ENCODE measurements at regions not wholly inside any gene's neighbourhood (a gene's known extent, or its start where the extent isn't known, plus 50 kb on each side); places are given as distances from the start of the nearest gene placed in this dataset.
"Not testable (repeated sequence)": the region's sequence is repeated elsewhere in the genome, so short reads cannot be mapped to it uniquely, and the experiment has no call there.

DNA sequence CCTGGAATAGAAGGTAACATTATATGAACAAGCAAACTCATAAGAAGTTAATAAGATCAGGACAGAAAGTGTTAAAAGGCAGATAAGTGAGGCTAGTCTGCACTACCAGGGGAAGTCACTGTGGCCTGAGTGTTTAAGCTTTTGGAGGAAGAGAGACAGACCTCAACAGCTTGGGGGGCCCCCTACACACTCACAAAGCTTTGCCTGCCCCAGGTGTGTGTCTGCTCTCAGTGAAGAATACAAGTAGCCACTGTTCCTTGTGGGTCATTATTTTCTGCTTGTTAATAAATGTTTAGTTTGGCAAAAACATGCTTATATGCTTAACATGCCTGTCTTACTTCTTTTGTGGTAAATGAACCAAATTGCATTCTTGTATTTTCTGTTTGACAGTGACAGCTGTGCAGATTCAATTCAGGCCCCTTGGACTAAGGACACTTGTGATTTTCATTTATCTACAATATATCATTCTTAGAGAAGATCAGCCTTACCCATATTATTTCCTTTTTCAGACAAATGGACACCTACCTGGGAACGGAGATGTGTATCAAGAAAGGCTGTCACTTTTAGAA is 50.7 kb upstream of the C12orf71 start:
- no peak for DNase-seq (ENCODE audit: low read depth in 1 of 2, low spot score in 1 of 2)

DNA sequence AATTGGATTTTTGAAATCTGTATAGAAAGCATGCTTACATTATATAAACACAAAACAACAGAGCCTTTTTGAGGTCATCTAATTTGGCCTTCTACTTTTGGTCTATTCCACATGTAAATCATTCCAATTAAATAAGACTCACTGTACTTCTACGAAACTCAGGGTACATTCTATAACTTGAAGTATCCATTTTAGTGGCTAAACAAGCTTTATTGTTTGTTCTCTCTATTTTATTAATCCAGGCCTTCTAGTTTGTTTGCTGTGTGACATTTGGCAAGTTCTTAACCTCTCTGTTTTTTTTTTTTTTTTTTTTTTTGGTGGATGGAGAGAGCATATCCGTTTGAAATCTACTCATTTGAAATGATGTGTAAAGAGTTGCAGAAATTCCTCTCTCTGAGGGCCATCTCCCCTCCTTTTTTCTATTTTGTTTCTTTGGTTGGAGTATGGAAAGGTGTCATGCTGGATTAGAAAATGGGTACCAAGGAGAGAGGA is 58.1 kb upstream of the C12orf71 start:
- no peak for DNase-seq (ENCODE audit: low read depth in 1 of 2, low spot score in 1 of 2)

DNA sequence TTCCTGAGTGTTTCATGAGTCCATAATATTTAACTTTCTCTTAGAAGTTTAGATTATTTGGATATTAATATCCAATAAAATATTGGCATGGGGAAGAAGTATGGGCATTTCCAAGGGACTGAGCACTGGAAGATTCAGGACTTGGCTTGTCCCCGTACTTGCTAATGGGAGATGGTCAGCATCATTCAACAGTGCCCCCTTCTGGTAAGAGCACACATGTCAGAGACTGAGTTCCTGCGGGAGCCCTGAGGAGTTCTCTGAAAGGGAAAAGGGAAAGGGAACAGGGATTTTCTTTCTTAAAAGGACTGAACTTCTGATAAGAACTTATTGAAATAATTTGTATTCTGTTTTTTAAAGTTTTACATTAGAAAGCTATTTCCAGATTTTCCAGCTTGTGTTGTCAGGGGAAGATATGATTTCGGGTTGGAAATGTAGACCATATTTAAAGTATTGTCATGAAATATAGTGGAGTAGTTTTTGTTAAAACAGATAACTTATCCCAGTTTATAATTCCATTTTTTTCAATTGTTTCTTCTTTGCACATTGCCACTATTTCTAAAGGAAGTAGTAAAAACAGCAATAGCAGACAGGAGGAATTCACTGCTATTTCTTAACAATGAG is 59.8 kb upstream of the C12orf71 start:
- DNase-seq (ENCODE audit: low read depth in 1 of 2, low spot score in 1 of 2), result peak in 1 of 2 donors; percentile 37

DNA sequence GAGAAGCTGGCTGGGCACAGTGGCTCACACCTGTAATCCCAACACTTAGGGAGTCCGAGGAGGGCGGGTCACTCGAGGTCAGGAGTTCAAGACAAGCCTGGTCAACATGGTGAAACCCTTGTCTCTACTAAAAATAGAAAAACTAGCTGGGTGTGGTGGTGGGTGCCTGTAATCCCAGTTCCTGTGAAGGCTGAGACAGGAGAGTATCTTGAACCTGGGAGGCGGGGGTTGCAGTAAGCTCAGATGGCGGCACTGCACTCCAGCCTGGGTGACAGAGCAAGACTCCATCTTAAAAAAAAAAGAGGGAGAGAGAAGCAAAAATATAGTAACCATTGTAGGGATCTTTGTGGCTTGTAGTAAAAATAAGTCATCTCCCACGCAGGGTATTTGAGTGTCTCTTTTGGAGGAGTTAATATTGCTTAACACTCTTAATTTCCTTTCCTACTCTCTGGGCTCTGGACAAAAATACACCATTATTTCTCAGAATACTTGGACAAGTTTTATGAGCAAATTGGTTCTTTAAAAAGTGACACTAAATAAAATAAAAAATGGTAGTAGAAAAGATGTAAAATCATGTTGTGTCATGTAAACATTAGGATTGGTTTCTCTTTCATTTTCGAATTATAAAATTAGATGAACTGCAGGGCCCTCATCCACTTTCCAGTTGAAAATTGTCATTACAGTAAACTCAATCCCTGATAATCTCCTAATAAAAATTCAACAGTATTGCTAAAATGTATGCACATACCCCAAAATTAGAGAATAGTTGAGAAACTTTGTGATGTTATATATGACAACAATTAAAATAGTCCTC is 61.1 kb upstream of the C12orf71 start:
- no peak for DNase-seq (ENCODE audit: low read depth in 1 of 2, low spot score in 1 of 2)

DNA sequence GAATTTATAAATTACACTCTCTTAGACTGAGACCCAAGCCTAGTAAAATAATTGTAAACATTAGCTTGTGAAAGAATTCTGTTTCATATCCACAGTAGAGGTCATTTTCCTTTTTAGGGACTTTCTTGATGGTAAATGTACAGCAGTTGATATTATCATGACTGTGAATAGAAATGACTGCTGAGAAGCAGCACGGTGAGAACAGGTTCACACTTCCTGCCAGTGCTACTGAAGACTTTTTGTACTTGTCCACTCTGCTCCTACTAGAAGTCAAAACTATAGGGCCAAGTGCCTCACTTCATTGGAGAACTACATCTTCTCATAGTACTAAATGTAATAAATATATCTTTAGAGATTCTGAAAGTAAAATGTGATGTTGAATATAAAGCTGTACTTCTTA is 63.3 kb upstream of the C12orf71 start:
- not testable (repeated sequence) for DNase-seq (ENCODE audit: low read depth in 1 of 2, low spot score in 1 of 2)

DNA sequence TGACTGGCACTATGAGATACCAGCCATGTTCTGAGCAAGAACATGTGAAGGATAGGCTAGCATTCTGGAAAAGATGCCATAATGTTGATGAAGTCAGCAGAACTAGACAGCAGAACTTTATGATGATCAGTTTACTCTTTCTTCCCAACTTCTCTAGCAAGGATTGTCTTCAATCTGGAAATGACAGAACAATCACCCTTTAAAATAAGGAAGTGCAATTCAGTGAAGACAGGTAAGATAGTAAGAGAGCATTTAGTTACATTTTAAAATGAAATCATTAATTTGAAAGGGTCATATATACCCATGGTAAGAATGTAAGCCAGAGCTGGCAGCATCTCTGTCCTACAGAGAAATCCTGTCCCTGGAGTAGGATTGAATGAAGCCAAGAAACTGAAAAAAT is 66.0 kb upstream of the C12orf71 start:
- DNase-seq (ENCODE audit: low read depth in 1 of 2, low spot score in 1 of 2), result no peak

DNA sequence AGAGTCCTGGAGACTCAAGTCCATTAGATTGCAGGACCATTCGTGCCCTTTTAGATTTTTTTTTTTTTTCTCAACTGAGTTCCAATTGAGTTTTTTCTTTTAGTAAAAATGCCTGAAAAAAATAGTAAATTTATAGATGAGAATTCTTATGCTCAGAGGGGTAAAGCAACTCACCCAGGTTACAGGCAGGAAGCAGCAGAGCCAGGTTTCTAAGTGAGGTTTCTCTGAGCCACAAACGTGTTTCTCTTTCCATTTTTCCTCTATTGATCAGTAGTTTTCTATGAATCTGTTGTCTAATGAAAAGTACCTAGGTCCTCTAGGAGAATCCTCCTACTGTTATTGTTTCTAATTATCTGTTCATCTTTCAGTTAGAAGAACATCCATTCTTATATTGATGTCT is 66.4 kb upstream of the C12orf71 start:
- DNase-seq (ENCODE audit: low read depth in 1 of 2, low spot score in 1 of 2), result no peak

DNA sequence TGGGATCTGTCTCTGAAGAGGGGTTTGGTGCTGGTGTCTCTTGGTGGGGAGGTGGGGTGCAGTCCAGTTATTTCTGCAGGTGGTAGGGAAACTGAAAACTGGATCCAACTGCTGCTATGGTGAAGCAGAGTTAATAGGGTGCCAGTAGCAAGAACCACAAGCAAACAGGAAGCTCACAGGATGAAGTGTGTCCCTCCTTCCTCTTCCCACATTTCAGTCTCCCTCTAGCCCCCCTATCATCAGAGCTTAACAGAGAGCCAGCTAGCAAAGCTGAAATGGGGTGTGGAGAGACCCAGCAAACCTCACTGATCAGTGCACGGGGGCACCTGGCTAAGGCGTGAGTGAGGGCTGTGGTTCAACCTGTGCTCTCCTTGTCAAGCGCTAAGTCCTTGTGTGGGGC is 69.1 kb upstream of the C12orf71 start:
- no peak for DNase-seq (ENCODE audit: low read depth in 1 of 2, low spot score in 1 of 2)

DNA sequence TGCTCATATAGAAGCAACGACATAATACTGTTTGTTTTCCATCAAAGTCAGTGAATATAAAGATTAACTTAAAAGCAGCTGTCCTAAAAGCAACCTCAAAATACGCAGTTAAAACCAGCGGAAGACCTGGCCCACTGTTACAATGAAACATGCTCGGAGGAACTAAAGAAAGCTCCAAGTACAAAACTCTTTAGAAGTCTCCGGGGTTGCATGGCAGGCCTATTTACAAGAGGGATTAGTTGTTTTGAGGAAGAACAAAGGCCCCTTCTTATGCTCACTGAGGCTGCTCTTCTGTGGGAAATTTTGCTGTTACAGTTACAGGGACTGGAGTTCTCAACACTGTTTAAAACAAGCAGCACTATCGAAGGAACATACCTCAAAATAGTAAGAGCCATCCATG is 75.9 kb upstream of the C12orf71 start:
- no peak for DNase-seq (ENCODE audit: low read depth in 1 of 2, low spot score in 1 of 2)

DNA sequence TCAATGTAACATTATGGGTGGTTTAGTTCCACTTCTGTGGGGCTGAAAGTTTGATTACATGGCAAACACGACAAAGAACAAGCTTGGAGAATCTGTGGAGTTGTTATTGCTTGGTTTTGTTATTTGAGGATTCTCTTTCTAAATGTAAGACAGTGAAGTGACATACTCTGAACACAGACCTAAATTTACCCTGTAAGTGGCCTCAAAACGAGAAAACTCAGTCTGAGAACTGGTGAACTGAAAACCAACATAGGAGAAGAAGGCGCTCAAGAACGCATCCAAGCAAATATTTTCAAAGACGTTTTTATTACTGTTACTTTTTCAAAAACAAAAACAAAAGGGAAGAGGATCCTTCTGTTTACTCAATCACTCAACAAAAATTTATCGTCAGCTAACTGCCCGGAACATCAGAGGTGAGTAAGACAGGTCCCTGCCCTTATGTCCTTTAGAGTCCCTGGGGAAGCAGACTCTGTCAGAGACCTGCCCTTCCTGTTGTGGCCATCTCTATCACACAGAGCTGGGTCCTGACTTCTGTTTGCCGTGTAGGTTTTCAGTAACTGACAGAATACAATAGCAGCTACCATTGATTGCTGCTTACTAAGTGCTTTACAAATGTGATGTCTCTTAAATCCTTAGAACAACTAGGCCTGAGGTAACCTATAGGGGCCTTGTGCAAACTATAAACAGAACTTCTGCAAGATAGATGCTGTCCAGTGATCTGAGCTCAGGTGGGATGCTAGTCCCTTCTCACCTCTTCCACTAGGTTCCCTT is 79.3 kb upstream of the C12orf71 start:
- DNase-seq (ENCODE audit: low read depth in 1 of 2, low spot score in 1 of 2), result no peak

DNA sequence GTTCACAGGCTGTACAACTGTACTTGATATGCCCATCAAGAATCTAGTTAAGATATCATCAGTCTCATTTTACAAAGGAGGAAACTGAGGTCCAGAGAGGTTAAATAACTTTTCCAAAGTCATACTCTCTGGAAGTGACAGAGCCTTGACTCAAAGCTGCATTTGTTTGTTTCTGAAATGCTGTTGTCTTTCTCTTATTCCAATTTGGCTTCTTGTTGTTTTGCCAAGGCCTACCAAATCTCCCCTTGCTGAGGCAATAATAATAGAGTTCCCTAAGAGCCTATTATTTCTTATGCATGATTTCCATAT is 79.8 kb upstream of the C12orf71 start:
- DNase-seq (ENCODE audit: low read depth in 1 of 2, low spot score in 1 of 2), result no peak

DNA sequence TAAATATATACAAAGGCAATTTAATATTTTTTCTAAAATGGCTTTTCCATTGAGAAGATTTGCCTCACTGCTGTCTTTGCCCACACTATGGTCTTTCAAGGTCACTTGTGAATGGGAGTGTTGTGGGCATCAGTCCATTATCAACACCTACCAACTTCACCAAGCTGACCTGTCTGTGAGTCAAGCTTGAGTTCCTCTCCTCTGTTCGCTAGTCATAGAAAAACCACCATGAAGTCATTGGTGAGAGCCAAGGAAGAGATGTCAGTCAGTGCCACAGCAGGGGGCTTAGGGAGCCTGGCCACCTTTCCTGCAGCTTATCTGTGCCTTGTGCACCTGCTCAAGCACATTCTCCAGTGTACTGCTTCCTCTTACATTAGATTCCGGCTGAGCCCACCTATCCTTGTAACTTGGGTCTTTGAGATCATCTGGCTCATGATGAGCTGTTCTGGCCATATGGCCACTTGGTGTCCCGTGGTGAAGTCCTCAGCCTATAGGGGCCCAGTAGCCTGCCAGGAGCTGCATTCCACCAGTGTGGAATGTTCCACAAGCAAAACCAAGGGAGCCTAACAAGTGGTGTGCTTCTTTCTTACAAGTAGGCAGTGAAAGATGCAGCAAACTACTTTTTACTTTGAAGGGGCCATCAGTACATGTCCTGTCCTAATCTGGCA is 80.8 kb upstream of the C12orf71 start:
- DNase-seq (ENCODE audit: low read depth in 1 of 2, low spot score in 1 of 2), result no peak

DNA sequence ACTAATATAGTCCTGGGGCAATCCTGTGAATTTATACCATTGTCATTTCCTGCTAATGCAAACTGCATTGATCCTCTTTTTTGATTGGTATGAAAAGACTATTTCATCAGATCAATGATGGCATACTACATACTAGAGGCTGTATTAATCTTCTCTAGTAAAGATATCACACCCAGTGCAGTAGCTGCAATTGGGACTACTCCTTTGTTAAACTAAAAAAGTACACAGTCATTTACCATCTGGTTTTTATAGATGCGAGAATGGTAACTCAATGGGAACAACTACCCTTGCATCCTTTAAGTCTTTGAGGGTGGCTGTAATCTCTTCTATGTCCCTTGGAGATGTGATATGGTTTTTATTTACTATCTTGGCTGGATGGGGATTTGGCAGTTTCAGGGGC is 80.2 kb upstream of the STK38L start:
- DNase-seq (ENCODE audit: low read depth in 1 of 2, low spot score in 1 of 2), result no peak

DNA sequence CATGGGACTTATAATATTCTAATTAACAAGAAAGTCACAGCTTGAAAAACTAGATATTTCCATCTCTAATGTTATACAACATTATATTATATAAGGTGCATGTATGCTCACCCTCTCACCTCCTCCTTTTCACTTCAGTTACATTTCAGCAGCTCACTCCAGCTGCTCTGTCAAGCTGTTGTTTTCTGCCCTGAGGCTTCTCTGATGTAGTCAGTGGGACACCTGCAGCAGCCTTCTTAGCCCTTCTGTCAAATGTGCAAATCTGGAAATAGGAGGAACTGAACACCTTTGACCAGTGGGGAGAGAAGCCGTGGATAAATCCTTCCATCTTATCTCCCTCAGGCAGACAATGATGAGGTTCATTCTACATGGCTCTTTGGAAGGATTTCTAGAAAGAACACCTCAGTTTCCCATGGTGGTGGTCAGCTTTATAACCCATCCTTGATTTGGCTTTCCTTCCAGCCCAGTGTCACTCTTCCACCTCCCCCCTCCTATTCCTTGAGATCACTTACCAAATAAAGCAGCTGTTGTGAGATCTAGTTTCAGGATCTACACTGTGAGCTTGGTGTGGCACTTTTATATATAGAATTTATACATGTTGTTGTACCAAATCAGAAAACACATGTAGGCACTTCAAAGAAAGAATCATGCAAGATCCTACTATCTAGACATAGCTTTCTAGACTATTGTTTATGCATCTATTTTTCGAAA is 79.6 kb upstream of the STK38L start:
- DNase-seq (ENCODE audit: low read depth in 1 of 2, low spot score in 1 of 2), result no peak

DNA sequence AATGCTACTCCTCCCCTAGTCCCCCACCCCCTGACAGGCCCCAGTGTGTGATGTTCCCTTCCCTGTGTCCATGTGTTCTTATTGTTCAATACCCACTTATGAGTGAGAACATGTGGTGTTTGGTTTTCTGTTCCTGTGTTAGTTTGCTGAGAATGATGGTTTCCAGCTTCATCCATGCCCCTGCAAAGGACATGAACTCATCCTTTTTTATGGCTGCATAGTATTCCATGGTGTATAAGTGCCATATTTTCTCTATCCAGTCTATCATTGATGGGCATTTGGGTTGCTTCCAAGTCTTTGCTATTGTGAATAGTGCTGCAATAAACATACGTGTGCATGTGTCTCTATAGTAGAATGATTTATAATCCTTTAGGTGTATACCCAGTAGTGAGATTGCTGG is 78.1 kb upstream of the STK38L start:
- not testable (repeated sequence) for DNase-seq (ENCODE audit: low read depth in 1 of 2, low spot score in 1 of 2)

DNA sequence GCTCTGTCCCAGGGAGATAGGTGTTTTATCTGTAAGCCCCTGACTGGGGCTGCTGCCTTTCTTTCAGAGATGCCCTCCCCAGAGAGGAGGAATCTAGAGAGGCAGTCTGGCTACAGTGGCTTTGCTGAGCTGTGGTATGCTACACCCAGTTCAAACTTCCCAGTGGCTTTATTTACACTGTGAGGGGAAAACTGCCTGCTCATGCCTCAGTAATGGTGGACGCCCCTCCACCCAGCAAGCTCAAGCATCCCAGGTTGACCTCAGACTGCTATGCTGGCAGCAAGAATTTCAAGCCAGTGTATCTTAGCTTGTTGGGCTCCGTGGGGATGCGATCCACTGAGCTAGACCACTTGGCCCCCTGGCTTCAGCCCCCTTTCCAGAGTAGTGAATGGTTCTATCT is 72.6 kb upstream of the STK38L start:
- not testable (repeated sequence) for DNase-seq (ENCODE audit: low read depth in 1 of 2, low spot score in 1 of 2)

DNA sequence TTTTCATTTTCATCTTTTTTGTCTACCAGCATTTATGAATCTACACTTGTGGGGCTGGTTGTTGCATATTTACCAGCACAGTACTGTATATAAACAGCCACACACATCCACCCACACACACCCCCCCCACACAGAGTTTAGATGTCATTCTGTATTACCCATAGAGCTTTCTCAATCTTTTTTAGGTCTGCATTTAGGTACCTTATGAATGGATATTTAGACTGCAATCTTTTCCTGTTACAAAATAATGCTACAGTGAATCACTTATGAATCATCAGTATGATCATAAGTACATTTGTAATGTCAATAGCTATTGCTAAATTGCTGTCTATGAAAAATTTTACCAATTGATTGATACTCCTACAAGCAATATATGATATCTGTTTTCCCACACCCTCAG is 67.3 kb upstream of the STK38L start:
- no peak for DNase-seq (ENCODE audit: low read depth in 1 of 2, low spot score in 1 of 2)

DNA sequence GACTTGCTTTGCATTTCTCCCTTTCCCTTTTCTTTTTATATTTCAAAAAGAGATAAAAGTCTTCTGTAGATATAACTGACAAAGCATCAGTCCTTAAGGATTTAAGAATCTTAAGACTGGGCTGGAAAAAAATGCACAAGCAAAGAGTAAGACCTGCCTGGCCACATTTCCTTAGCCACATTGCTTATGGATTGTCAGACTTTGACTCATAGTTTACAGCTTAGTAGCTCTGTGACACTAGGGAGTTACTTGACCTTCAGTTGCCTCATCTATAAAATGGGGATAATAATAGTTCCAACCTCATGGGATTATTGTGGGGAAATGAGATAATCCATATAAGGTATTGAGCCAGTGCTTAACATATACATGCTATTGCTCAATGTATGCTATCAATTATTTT is 66.4 kb upstream of the STK38L start:
- no peak for DNase-seq (ENCODE audit: low read depth in 1 of 2, low spot score in 1 of 2)

DNA sequence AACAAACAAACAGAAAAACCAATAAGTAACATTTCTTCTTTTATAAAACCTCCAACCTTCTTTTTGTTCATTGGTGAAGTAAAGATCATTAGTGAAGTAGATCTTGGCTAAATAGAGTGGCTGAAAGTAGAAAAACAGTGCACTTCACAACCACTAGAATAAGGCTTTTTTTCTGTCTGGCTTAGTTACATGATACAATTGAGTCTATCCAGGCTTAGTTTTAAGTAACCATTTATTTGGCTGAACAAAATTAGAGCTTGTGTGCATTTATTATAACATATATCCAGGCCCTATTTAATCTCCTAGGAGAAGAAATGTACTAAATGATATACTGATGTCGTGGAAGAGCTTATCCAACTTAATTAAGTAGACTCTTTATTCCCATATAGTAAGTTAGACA is 65.8 kb upstream of the STK38L start:
- no peak for DNase-seq (ENCODE audit: low read depth in 1 of 2, low spot score in 1 of 2)

DNA sequence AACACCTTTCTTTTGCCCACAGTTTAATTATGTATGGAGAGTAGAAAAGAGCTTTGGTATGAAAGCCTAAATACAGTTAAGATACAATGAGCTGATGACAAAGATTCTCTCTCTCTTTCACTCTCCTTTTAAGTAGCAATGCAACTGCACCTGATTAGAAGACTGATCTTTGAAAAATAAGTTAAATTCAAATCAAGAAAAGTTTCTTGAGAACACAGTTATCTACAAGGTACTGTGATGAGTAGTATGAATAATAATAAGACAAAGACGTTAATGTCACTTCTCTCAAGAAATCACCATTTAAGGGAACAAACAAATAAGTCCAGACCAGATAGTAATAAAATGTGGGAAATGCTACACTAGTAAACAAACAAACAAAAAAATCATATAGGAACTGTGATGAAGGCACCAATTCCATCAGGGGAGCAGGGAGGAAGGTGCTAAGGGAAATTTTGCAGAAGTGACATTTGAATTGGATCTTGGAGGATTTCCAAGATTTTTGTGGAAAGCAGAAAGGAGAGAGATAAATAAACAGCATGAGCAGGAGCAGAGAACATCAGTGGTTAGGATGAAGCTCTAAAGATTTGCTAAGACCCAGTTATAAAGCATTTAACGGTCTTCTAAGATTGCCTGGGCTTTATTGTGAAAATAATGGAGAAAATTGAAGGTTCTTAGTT is 65.2 kb upstream of the STK38L start:
- DNase-seq (ENCODE audit: low read depth in 1 of 2, low spot score in 1 of 2), result no peak

Measured in activated CD4-positive, alpha-beta T cell treated with anti-CD3 and anti-CD28 coated beads, Interleukin-2, amount 50 U/mL, for 24 hours (primary cell).